ENCODE measurements at regions not wholly inside any gene's neighbourhood (a gene's known extent, or its start where the extent isn't known, plus 50 kb on each side); places are given as distances from the start of the nearest gene placed in this dataset.

DNA sequence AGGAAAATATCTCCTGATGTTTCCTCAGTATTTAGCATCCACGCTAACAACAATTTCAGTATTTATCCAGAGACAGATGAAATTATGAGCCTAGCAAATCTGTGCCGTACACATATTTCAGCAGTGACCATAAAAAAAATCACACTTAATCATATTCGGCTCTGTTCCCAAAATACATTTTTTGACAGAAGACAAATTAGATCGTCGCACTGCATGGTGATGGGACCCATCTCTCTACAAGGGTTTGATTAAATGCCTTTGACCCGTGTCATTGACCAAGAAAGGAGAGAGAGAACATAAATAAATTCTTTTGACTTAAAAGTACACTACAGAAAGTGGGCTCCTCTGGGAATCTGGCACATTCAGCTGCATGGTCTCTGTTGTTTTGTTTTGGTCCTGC lies 215.3 kb upstream of the SEMA6D start:
- no peak for FAIRE-seq

GRCh38 chr15:47503876-47504275 lies 213.4 kb upstream of the SEMA6D start:
- FAIRE-seq: no peak

DNA sequence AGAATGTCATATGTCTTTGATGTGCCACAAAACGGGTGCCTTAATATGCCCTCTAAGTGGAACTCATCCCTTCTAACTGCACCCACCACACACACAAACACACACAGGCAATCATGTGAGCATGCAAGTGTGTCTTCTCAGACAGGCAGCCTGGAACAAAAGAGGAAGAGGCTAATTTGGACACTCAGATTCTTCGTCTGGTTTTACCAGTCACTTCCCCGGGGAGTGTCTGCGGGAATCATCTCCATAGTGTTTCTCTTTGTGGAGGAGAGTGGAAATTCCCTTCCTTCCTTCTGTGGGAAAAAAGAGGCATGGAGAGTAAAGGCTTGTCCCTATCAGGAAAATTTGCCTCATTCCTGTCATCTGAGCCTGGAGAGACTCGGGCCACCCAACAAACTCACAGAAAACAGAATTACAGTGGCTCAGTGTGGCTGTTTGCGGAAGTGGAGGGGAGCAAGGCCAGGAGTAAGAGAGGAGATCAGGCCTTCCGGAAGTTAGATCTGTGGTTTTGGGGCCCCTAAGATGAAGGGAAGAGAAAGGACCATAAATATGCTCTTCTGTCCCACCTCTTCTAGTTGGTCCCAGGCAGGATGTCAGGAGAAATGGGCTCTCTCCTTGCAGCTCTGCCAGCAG lies 212.6 kb upstream of the SEMA6D start:
- no peak for FAIRE-seq

- no peak for FAIRE-seq
Observed at GRCh38 chr15:47505712-47506328, 211.5 kb upstream of the SEMA6D start.

DNA sequence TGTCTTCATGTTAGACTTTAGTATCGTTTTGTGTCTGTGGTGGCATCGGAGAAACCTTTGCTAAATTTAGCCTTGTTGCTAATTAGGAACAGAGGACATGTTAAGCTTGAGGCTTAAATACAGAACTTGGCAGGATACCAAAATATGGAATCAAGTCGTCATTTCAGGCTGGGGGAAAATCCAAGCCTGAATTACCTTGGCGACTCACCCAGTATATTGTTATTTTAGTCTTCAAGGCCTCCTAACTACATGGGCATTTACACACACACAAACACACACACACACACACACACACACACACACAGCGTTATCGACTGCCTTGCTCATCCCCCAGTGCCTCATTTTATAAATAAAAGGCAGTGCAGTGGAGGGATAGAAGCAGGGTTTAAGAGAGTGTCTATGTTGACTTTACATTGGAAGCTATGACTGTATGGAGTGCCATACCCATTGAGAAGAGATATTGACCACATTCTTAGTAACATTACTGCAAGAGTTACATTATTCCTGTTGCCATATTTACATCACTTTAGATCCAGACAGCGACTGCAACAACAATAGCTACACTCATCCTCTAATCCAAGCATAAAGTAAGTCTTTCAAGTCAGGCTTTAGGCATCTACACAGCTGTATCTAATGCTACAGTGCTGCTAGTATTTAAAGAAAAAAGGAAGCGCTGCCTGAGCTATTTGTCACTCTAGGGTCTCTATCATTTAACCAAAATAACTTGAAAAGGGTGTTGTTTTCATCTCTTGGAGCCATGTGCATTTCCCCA lies 210.8 kb upstream of the SEMA6D start:
- no peak for FAIRE-seq

GRCh38 chr15:47507221-47507985 lies 209.9 kb upstream of the SEMA6D start:
- no peak for FAIRE-seq

GRCh38 chr15:47511261-47511660 lies 206.0 kb upstream of the SEMA6D start:
- FAIRE-seq: no peak

DNA sequence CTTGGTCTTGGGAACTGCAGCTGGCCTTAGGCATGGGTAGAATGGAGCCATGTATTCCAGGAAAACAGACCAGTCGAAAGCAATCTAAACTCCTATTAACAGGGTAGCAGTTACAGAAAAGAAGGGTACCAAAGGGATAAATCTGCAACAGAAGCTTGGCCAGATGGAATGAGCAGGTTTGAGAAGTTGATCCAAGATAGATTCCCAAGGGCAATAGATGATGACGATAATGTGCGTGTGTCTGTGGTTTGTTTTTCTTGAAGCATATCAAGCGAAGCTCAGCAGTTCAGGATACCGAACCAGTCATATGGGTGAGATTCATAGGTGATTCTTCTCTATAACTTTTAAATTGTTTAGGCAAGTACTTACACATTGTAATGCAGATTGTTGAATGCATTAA lies 203.8 kb upstream of the SEMA6D start:
- no peak for FAIRE-seq

- FAIRE-seq: no peak
Observed at GRCh38 chr15:47514200-47514652, 203.1 kb upstream of the SEMA6D start.

DNA sequence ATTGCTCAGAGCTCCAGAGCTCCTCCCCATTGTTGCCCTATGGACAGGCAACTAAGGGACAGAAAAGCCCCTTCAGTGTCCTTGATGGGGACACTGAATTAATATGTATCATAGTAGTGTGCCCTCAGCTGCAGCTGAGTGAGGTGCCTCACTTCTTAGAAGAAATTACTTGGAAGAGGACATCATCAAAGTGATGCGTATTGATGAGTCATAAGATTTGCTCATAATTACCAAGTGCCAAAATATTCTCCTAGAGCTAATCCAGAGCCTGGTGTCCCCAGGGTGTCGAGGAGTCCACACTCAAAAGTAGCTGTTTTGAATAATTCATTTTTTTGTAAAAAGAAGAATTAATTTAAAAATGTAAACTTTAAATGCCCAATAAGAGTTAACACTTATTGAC lies 200.7 kb upstream of the SEMA6D start:
- FAIRE-seq: no peak

DNA sequence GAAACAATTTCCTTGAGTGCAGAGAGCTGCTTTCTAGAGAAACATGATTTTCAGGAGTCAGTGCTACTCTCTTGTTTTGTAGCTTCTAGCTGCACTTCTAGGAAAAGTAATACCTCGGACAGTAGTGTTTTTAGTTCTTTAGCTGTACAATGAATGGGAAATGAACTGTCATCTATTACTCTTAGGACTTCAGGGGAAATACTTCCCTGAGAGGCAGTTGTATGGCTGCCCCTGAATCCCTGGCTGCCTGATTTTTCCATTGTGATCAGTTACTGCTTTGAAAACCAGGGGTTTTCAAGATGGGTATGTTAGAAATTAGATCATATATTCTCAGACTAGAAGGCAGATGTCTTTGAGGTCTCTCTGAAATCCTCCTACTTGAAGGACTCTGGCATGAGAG lies 200.3 kb upstream of the SEMA6D start:
- no peak for FAIRE-seq

- no peak for FAIRE-seq
Observed at GRCh38 chr15:47517737-47518136, 199.6 kb upstream of the SEMA6D start.

DNA sequence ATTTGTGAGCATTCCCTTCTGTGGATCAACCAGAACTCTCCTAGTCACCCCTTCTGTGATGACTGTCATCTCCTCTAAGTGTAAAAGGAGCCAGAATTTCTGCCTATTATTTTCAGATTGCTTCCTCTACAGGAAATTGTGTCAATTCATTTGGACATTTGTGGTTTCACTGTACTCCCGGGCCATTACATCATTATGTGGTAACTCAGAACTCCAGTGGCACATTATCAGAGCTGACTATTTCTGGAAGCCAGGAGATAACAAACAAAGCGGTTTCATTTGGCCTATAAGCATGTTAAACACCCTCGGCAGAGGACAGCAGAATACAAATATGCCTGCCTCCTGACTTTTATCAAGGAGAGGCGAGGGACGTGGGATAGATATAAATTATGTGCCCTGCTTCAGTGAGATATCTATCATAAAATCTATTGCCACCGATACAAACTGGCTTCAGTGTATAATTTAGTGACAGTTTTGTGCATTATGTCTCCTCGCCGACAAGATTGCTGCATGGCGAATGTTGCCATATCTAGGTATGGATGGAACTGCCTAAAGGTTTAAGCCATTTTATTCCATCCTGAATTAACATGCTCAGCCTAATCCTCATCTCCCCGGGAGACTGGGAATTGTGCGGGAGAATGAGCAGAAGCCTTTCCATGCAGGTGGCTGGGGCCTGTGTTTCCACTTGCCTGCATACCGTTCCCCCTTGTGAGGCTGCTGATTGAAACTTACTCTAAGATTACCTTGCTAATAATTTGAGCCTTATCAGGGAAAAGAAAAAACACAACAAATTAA lies 193.4 kb upstream of the SEMA6D start:
- FAIRE-seq: no peak

- FAIRE-seq: no peak
Observed at GRCh38 chr15:47529241-47529640, 188.1 kb upstream of the SEMA6D start.

GRCh38 chr15:47534673-47535072 lies 182.6 kb upstream of the SEMA6D start:
- FAIRE-seq: no peak

GRCh38 chr15:47541562-47541961 lies 175.7 kb upstream of the SEMA6D start:
- no peak for FAIRE-seq

GRCh38 chr15:47542312-47542989 lies 174.9 kb upstream of the SEMA6D start:
- FAIRE-seq: no peak

- FAIRE-seq: no peak
Observed at GRCh38 chr15:47548231-47548630, 169.1 kb upstream of the SEMA6D start.

GRCh38 chr15:47548986-47549385 lies 168.3 kb upstream of the SEMA6D start:
- no peak for FAIRE-seq

GRCh38 chr15:47551079-47551478 lies 166.2 kb upstream of the SEMA6D start:
- FAIRE-seq: no peak

- FAIRE-seq: no peak
Observed at GRCh38 chr15:47551546-47551945, 165.8 kb upstream of the SEMA6D start.

Measured in G401.6 (cell line).